HG03159 (cell line): ENCODE measurements at regions not wholly inside any gene's neighbourhood (a gene's known extent, or its start where the extent isn't known, plus 50 kb on each side); places are given as distances from the start of the nearest gene placed in this dataset.

Source experiments
- ATAC-seq: cut with Tn5 transposase; IDR thresholded peaks from one replicate; pipeline ENCODE4 v1.9.1; 2021; ENCODE audit warnings: mild to moderate bottlenecking, moderate library complexity; ENCODE audit not compliant: unreplicated experiment

GRCh38 chr18:22667156-22667555 lies 249.4 kb upstream of the CTAGE1 start:
- ATAC-seq, result no peak

GRCh38 chr18:22667616-22668422 lies 250.1 kb upstream of the CTAGE1 start:
- ATAC-seq, result no peak

GRCh38 chr18:22668496-22668895 lies 250.8 kb upstream of the CTAGE1 start:
- no peak for ATAC-seq

GRCh38 chr18:22670914-22671313 lies 253.2 kb upstream of the CTAGE1 start:
- no peak for ATAC-seq

- ATAC-seq, result no peak
Observed at GRCh38 chr18:22673182-22673862, 255.6 kb upstream of the CTAGE1 start.

- ATAC-seq, result no peak
Observed at GRCh38 chr18:22674272-22674671, 256.6 kb upstream of the CTAGE1 start.

- no peak for ATAC-seq
Observed at GRCh38 chr18:22675006-22675405, 257.3 kb upstream of the CTAGE1 start.

GRCh38 chr18:22676423-22676822 lies 256.7 kb upstream of the RBBP8 start:
- ATAC-seq, result no peak

GRCh38 chr18:22678486-22678885 lies 254.6 kb upstream of the RBBP8 start:
- no peak for ATAC-seq

- ATAC-seq, result no peak
Observed at GRCh38 chr18:22680944-22681343, 252.2 kb upstream of the RBBP8 start.

- ATAC-seq, result no peak
Observed at GRCh38 chr18:22681908-22682307, 251.2 kb upstream of the RBBP8 start.

GRCh38 chr18:22682720-22683119 lies 250.4 kb upstream of the RBBP8 start:
- no peak for ATAC-seq

- ATAC-seq, result no peak
Observed at GRCh38 chr18:22683196-22683676, 249.9 kb upstream of the RBBP8 start.

- ATAC-seq, result no peak
Observed at GRCh38 chr18:22683786-22684185, 249.3 kb upstream of the RBBP8 start.

GRCh38 chr18:22684268-22684667 lies 248.9 kb upstream of the RBBP8 start:
- ATAC-seq, result no peak

GRCh38 chr18:22685788-22686187 lies 247.3 kb upstream of the RBBP8 start:
- no peak for ATAC-seq

GRCh38 chr18:22687892-22688680 lies 245.0 kb upstream of the RBBP8 start:
- ATAC-seq, result no peak

- no peak for ATAC-seq
Observed at GRCh38 chr18:22688877-22689496, 244.1 kb upstream of the RBBP8 start.

GRCh38 chr18:22689712-22690111 lies 243.4 kb upstream of the RBBP8 start:
- ATAC-seq, result no peak

GRCh38 chr18:22690556-22690955 lies 242.6 kb upstream of the RBBP8 start:
- no peak for ATAC-seq
